Smooth muscle cell (in vitro differentiated cells): ENCODE measurements at regions not wholly inside any gene's neighbourhood (a gene's known extent, or its start where the extent isn't known, plus 50 kb on each side); places are given as distances from the start of the nearest gene placed in this dataset.

ENCODE experiments used
- DNase-seq: peaks from one replicate; lab custom pipeline; 2025; ENCODE audit not compliant: unreplicated experiment; lab: John Stamatoyannopoulos, UW
- H2AFZ ChIP-seq: fragments of 200-600 bp; sonication (generic); 2 replicates; pipeline ENCODE4 v1.6.0; 2016; ENCODE audit warnings: antibody characterized with exemption, low read depth, mild to moderate bottlenecking
- H3F3A ChIP-seq: fragments of 200-600 bp; sonication (generic); 2 replicates; pipeline ENCODE4 v1.6.0; 2017; ENCODE audit warnings: antibody characterized with exemption, low read depth
- H3K27ac ChIP-seq: fragments of 200-600 bp; sonication (generic); 2 replicates; pipeline ENCODE4 v1.5.1; 2016; ENCODE audit warnings: low read depth, mild to moderate bottlenecking
- H3K27me3 ChIP-seq: fragments of 200-600 bp; sonication (generic); 2 replicates; pipeline ENCODE4 v1.6.1; 2016; ENCODE audit warnings: low read depth, mild to moderate bottlenecking
- H3K36me3 ChIP-seq: fragments of 200-600 bp; sonication (generic); 2 replicates; pipeline ENCODE4 v1.5.1; 2016; ENCODE audit warnings: low read depth
- H3K4me1 ChIP-seq: fragments of 200-600 bp; sonication (generic); 2 replicates; pipeline ENCODE4 v1.5.1; 2016; ENCODE audit warnings: low read depth
- H3K4me2 ChIP-seq: fragments of 200-600 bp; sonication (generic); 2 replicates; pipeline ENCODE4 v1.6.0; 2016; ENCODE audit warnings: mild to moderate bottlenecking
- H3K4me3 ChIP-seq: fragments of 200-600 bp; sonication (generic); 2 replicates; pipeline ENCODE4 v1.5.1; 2016; ENCODE audit warnings: mild to moderate bottlenecking
- H3K79me2 ChIP-seq: fragments of 200-600 bp; sonication (generic); 2 replicates; pipeline ENCODE4 v1.6.0; 2016; ENCODE audit warnings: low read depth, mild to moderate bottlenecking
- H3K9ac ChIP-seq: fragments of 200-600 bp; sonication (generic); 2 replicates; pipeline ENCODE4 v1.6.0; 2016; ENCODE audit warnings: low read depth
- H3K9me3 ChIP-seq: fragments of 200-600 bp; sonication (generic); replicated peaks from 2 replicates; pipeline ENCODE4 v1.5.1; 2016; ENCODE audit warnings: low read depth
- H4K20me1 ChIP-seq: fragments of 200-600 bp; sonication (generic); 2 replicates; pipeline ENCODE4 v1.6.0; 2016; ENCODE audit warnings: low read depth
- WGBS: methylation state at CpG from one replicate; pipeline ENCODE4 v1.1.7; 2016; ENCODE audit warnings: low lambda C conversion rate; 5-methylcytosine and 5-hydroxymethylcytosine counted together
- TF ChIP-seq, protein P1 (sequence below): fragments of 200-600 bp; sonication (generic); IDR thresholded peaks from 2 replicates; pipeline ENCODE4 v1.5.1; 2017; ENCODE audit warnings: borderline replicate concordance, mild to moderate bottlenecking, antibody characterized with exemption; ENCODE audit not compliant: insufficient read depth, poor library complexity, severe bottlenecking

DNA sequence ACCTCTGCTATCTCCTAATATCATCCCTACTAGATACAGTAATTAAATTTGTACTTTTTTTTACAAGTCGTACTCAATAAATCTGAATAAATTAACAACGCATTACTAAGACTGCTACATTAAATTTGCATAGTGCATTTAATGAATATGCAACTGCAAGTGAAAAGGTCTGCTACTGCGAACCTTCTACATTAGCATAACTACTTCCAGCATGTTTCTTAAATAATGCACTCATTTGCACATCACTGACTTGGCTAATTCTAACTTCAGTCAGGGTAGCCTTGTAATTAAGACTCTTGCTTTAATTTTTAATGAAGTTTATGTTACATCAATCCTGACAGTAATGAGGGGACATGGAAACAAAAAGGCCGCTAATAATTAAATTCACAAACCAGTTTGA lies 98.9 kb upstream of the FOXB1 start:
- no peak overlapping the region for H3K4me2 ChIP-seq
- TF ChIP-seq, protein P1, sequence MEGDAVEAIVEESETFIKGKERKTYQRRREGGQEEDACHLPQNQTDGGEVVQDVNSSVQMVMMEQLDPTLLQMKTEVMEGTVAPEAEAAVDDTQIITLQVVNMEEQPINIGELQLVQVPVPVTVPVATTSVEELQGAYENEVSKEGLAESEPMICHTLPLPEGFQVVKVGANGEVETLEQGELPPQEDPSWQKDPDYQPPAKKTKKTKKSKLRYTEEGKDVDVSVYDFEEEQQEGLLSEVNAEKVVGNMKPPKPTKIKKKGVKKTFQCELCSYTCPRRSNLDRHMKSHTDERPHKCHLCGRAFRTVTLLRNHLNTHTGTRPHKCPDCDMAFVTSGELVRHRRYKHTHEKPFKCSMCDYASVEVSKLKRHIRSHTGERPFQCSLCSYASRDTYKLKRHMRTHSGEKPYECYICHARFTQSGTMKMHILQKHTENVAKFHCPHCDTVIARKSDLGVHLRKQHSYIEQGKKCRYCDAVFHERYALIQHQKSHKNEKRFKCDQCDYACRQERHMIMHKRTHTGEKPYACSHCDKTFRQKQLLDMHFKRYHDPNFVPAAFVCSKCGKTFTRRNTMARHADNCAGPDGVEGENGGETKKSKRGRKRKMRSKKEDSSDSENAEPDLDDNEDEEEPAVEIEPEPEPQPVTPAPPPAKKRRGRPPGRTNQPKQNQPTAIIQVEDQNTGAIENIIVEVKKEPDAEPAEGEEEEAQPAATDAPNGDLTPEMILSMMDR = no peak
- DNase-seq = no peak
- no peaks in the 10 kb centered on the region for H3F3A ChIP-seq
- H3K4me3 ChIP-seq = no peak overlapping the region
- peaks cover 76% of the 10 kb centered on the region for H3K27me3 ChIP-seq
- H3K27ac ChIP-seq = no peak overlapping the region
- 36% methylated on average over 4 of the region's 4 CpGs for WGBS
- no peaks in the 10 kb centered on the region for H3K79me2 ChIP-seq
- no peak overlapping the region for H2AFZ ChIP-seq
- no peaks in the 10 kb centered on the region for H3K4me1 ChIP-seq
- no peaks in the 10 kb centered on the region for H3K9me3 ChIP-seq
- no peaks in the 10 kb centered on the region for H3K36me3 ChIP-seq
- no peak overlapping the region for H3K9ac ChIP-seq
- no peaks in the 10 kb centered on the region for H4K20me1 ChIP-seq

DNA sequence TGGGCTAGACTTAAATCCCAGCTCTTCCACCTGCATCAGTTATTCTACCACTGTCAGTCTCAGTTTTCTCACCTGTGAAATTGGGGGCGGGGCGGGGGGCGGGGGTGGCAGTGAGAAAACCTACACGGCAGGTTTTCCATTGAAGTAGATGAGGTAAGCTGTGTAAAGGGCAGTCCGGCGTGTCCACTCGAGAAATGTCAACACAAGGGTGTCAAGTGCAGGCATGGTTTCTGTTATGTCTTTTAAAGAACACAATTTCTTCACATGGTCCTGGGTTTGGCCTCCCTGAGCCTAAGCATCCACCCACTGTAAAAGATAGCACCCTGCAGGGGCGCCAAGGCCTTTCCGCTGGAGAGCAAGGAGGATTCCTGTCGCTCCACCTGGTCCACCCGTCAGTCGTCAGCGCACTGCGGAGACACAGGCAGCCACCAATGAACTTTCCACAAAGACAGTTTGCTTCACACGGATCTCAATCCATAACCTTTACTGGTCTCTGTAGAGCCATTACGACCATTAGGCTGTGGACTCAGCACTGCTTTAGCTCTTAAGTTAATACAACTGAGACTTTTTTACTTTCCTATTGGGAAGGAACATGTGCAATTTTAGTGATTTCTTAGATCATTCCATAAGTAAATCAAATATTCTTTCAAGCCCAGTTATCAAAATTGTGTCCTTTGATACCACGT lies 99.5 kb upstream of the FOXB1 start:
- Histone ChIP-seq H3K27me3 (peaks cover 76% of the 10 kb centered on the region), H4K20me1 (no peaks in the 10 kb centered on the region), H3K27ac (no peak overlapping the region), H3K9me3 (no peaks in the 10 kb centered on the region), H3K4me2 (no peak overlapping the region), H3K36me3 (no peaks in the 10 kb centered on the region), H3K4me3 (no peak overlapping the region), H3F3A (no peaks in the 10 kb centered on the region), H3K79me2 (no peaks in the 10 kb centered on the region), H2AFZ (no peak overlapping the region), H3K9ac (no peak overlapping the region), H3K4me1 (no peaks in the 10 kb centered on the region)
- DNase-seq = no peak
- WGBS = 30% methylated on average over 17 of the region's 17 CpGs
- TF ChIP-seq, protein P1 = no peak

DNA sequence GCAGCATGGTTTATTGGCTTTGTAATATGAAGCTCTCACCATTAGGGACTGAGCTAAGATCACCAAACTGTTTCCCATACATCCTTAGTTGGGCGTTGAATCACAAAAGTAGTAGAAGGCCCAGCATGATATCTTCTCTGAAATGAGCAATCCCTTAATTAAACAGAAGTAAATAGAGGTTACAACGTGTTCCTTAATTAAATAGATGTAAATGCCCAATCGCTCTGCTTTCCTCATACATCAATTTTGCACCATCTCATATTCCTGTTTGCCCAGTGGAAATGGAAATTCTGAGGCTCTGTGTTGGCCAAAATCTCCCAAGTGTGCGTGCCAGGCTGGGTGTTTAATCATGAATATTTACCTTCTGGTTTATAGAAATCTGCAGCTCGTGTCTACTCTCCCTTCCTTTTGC lies 107.4 kb upstream of the FOXB1 start:
- WGBS = 77% methylated on average over 5 of the region's 5 CpGs

More for the DNA sequence above, 107.4 kb upstream of the FOXB1 start:
- TF ChIP-seq, protein P1 = no peak
- Histone ChIP-seq H3K9ac (no peak overlapping the region), H3K9me3 (no peaks in the 10 kb centered on the region), H3K79me2 (no peaks in the 10 kb centered on the region), H3K27ac (no peak overlapping the region), H2AFZ (no peak overlapping the region), H3K27me3 (peaks cover 27% of the 10 kb centered on the region), H3K4me1 (no peaks in the 10 kb centered on the region), H3K4me3 (no peak overlapping the region), H4K20me1 (no peaks in the 10 kb centered on the region), H3F3A (no peaks in the 10 kb centered on the region), H3K4me2 (no peak overlapping the region), H3K36me3 (no peaks in the 10 kb centered on the region)
- no peak for DNase-seq
